RKO (cell line): ENCODE measurements at regions not wholly inside any gene's neighbourhood (a gene's known extent, or its start where the extent isn't known, plus 50 kb on each side); places are given as distances from the start of the nearest gene placed in this dataset.
"Not testable (repeated sequence)": the region's sequence is repeated elsewhere in the genome, so short reads cannot be mapped to it uniquely, and the experiment has no call there.

Experiments
- DNase-seq: peaks from one replicate; pipeline ENCODE4 v3.0.0-alpha.2; 2016; ENCODE audit warnings: low spot score

- no peak for DNase-seq
Observed at GRCh38 chr21:20167059-20167458, 831.1 kb upstream of the NCAM2 start.

GRCh38 chr21:20169812-20170576 lies 828.2 kb upstream of the NCAM2 start:
- no peak for DNase-seq

GRCh38 chr21:20186186-20186585 lies 812.0 kb upstream of the NCAM2 start:
- no peak for DNase-seq

- no peak for DNase-seq
Observed at GRCh38 chr21:20187028-20187427, 811.2 kb upstream of the NCAM2 start.

- not testable (repeated sequence) for DNase-seq
Observed at GRCh38 chr21:20201323-20201722, 796.9 kb upstream of the NCAM2 start.

GRCh38 chr21:20207335-20207734 lies 790.9 kb upstream of the NCAM2 start:
- DNase-seq: no peak

- no peak for DNase-seq
Observed at GRCh38 chr21:20215959-20216358, 782.2 kb upstream of the NCAM2 start.

- no peak for DNase-seq
Observed at GRCh38 chr21:20220586-20220985, 777.6 kb upstream of the NCAM2 start.

GRCh38 chr21:20221981-20222380 lies 776.2 kb upstream of the NCAM2 start:
- not testable (repeated sequence) for DNase-seq

GRCh38 chr21:20236649-20237048 lies 761.6 kb upstream of the NCAM2 start:
- DNase-seq: not testable (repeated sequence)

GRCh38 chr21:20249401-20249800 lies 748.8 kb upstream of the NCAM2 start:
- no peak for DNase-seq

- DNase-seq: no peak
Observed at GRCh38 chr21:20250337-20250736, 747.9 kb upstream of the NCAM2 start.

- no peak for DNase-seq
Observed at GRCh38 chr21:20253261-20253660, 744.9 kb upstream of the NCAM2 start.

GRCh38 chr21:20254964-20255363 lies 743.2 kb upstream of the NCAM2 start:
- no peak for DNase-seq

GRCh38 chr21:20257052-20257740 lies 741.0 kb upstream of the NCAM2 start:
- DNase-seq: no peak

- no peak for DNase-seq
Observed at GRCh38 chr21:20258542-20258941, 739.7 kb upstream of the NCAM2 start.

- DNase-seq: no peak
Observed at GRCh38 chr21:20259031-20259867, 739.0 kb upstream of the NCAM2 start.

- no peak for DNase-seq
Observed at GRCh38 chr21:20260124-20260523, 738.1 kb upstream of the NCAM2 start.

GRCh38 chr21:20261364-20261763 lies 736.8 kb upstream of the NCAM2 start:
- DNase-seq: no peak

- DNase-seq: no peak
Observed at GRCh38 chr21:20265707-20266440, 732.3 kb upstream of the NCAM2 start.

- DNase-seq: no peak
Observed at GRCh38 chr21:20266441-20266710, 731.8 kb upstream of the NCAM2 start.

- no peak for DNase-seq
Observed at GRCh38 chr21:20270365-20271055, 727.7 kb upstream of the NCAM2 start.
